ENCODE measurements at regions not wholly inside any gene's neighbourhood (a gene's known extent, or its start where the extent isn't known, plus 50 kb on each side); places are given as distances from the start of the nearest gene placed in this dataset.

- H3K27ac Mint-ChIP-seq, result no peak overlapping the region
- H3K36me3 Mint-ChIP-seq (ENCODE audit: low read depth), result no peaks in the 10 kb centered on the region
- no peaks in the 10 kb centered on the region for H3K4me1 Mint-ChIP-seq (ENCODE audit: low read depth)
- peaks cover 14% of the 10 kb centered on the region for H3K27me3 Mint-ChIP-seq
- DNase-seq, result no peak
- no peak overlapping the region for H3K4me3 Mint-ChIP-seq
- no peaks in the 10 kb centered on the region for H3K9me3 Mint-ChIP-seq
Measured at GRCh38 chr10:44042926-44043602, 341.8 kb downstream of the CXCL12 start.

DNA sequence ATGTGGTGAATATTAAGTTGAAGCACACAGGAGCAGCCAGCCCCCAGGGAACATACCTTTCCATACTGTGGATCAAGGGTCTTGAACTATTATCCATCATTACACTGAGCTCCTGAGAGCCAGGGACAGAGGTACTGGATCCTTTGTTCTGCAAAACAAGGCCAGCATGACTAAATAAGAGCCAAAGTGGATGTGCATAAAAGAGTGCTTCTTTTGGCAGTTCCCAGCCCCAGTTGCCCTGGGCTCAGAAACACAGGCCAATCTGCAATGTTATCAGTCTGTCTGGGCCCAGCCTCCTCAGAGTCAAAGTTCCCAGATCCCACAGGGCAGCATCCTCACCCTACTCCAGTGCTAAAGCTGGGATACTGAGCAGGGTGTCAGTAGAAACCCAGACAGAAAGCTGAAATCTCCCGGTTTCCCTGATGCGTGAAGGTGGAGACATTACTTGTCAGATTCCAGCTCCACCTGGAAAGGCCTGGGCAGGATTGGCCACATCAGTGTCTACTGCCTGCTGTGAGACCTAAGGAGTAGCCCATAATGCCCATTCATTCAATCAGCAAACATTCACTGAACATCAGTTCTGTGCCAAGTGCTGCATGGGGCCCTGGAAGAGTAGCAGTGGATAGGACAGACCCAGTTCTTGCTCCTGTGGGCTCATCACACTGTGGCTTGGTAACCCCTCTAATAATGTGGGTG, 342.7 kb downstream of the CXCL12 start:
- H3K27me3 Mint-ChIP-seq, result peaks cover 6% of the 10 kb centered on the region
- no peaks in the 10 kb centered on the region for H3K4me1 Mint-ChIP-seq (ENCODE audit: low read depth)
- no peak for DNase-seq
- no peaks in the 10 kb centered on the region for H3K9me3 Mint-ChIP-seq
- H3K27ac Mint-ChIP-seq, result no peak overlapping the region
- H3K36me3 Mint-ChIP-seq (ENCODE audit: low read depth), result no peaks in the 10 kb centered on the region
- H3K4me3 Mint-ChIP-seq, result no peak overlapping the region

GRCh38 chr10:44039599-44039998, 345.3 kb downstream of the CXCL12 start:
- Mint-ChIP-seq H3K4me1 (ENCODE audit: low read depth) (no peaks in the 10 kb centered on the region), H3K27me3 (peaks cover 12% of the 10 kb centered on the region), H3K4me3 (no peak overlapping the region), H3K9me3 (no peaks in the 10 kb centered on the region), H3K27ac (no peak overlapping the region), H3K36me3 (ENCODE audit: low read depth) (no peaks in the 10 kb centered on the region)
- DNase-seq, result no peak

DNA sequence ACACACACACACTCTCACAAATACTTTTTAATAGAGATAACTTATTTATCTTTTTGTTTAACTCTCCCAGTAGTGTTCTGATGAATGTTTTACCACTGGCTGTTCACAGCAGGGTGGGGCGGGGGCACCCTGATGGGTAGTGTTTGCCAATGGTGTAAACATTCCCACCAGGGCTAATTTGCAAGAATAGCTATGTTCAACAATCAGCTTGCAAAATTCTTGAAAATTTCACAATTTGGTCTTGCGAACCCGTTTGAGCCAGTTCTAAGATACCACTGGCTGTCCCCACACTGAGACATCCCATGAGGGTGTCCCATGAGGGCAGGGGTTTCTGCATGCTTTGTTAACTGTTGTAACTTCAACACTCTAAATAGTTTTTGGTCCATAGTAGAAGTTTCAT, 348.5 kb downstream of the CXCL12 start:
- Mint-ChIP-seq H3K36me3 (ENCODE audit: low read depth) (no peaks in the 10 kb centered on the region), H3K27me3 (peaks cover 15% of the 10 kb centered on the region), H3K4me3 (no peak overlapping the region), H3K27ac (no peak overlapping the region), H3K9me3 (no peaks in the 10 kb centered on the region), H3K4me1 (ENCODE audit: low read depth) (no peaks in the 10 kb centered on the region)
- no peak for DNase-seq

- peaks cover 15% of the 10 kb centered on the region for H3K27me3 Mint-ChIP-seq
- no peak for DNase-seq
- no peaks in the 10 kb centered on the region for H3K36me3 Mint-ChIP-seq (ENCODE audit: low read depth)
- H3K27ac Mint-ChIP-seq, result no peak overlapping the region
- no peak overlapping the region for H3K4me3 Mint-ChIP-seq
- H3K9me3 Mint-ChIP-seq, result no peaks in the 10 kb centered on the region
- H3K4me1 Mint-ChIP-seq (ENCODE audit: low read depth), result no peaks in the 10 kb centered on the region
Measured at GRCh38 chr10:44035474-44036197, 349.3 kb downstream of the CXCL12 start.

GRCh38 chr10:44034946-44035345, 350.0 kb downstream of the CXCL12 start:
- Mint-ChIP-seq H3K9me3 (no peaks in the 10 kb centered on the region), H3K27me3 (peaks cover 15% of the 10 kb centered on the region), H3K36me3 (ENCODE audit: low read depth) (no peaks in the 10 kb centered on the region), H3K4me1 (ENCODE audit: low read depth) (no peaks in the 10 kb centered on the region), H3K27ac (no peak overlapping the region), H3K4me3 (no peak overlapping the region)
- no peak for DNase-seq

- DNase-seq, result no peak
- Mint-ChIP-seq H3K27me3 (peaks cover 15% of the 10 kb centered on the region), H3K27ac (no peak overlapping the region), H3K4me3 (no peak overlapping the region), H3K9me3 (no peaks in the 10 kb centered on the region), H3K36me3 (ENCODE audit: low read depth) (no peaks in the 10 kb centered on the region), H3K4me1 (ENCODE audit: low read depth) (no peaks in the 10 kb centered on the region)
Measured at GRCh38 chr10:44033008-44033407, 351.9 kb downstream of the CXCL12 start.

DNA sequence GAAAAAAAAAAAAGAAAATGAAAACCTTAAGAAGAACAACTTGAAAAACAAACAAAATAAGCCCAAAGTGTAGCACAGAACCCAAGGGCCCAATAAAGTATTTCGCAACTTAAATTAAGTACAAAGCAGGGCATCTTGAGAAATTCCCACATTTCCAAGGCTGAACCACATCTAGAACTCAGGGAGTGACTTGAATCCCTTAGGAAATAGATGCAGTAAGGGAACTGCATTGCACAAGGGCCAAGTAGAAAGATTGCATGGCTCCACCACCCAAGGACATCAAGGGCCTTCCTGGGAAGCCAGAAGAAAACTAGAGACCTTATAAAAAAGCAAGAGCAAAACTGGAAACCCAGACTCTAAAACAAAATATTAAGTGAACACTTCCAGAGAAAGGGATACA, 352.7 kb downstream of the CXCL12 start:
- Mint-ChIP-seq H3K27me3 (peaks cover 15% of the 10 kb centered on the region), H3K4me1 (ENCODE audit: low read depth) (no peaks in the 10 kb centered on the region), H3K36me3 (ENCODE audit: low read depth) (no peaks in the 10 kb centered on the region), H3K9me3 (no peaks in the 10 kb centered on the region), H3K4me3 (no peak overlapping the region), H3K27ac (no peak overlapping the region)
- no peak for DNase-seq

GRCh38 chr10:44030738-44031137, 354.2 kb downstream of the CXCL12 start:
- no peaks in the 10 kb centered on the region for H3K9me3 Mint-ChIP-seq
- H3K27ac Mint-ChIP-seq, result no peak overlapping the region
- H3K27me3 Mint-ChIP-seq, result peaks cover 9% of the 10 kb centered on the region
- no peaks in the 10 kb centered on the region for H3K4me1 Mint-ChIP-seq (ENCODE audit: low read depth)
- no peak overlapping the region for H3K4me3 Mint-ChIP-seq
- DNase-seq, result no peak
- H3K36me3 Mint-ChIP-seq (ENCODE audit: low read depth), result no peaks in the 10 kb centered on the region

DNA sequence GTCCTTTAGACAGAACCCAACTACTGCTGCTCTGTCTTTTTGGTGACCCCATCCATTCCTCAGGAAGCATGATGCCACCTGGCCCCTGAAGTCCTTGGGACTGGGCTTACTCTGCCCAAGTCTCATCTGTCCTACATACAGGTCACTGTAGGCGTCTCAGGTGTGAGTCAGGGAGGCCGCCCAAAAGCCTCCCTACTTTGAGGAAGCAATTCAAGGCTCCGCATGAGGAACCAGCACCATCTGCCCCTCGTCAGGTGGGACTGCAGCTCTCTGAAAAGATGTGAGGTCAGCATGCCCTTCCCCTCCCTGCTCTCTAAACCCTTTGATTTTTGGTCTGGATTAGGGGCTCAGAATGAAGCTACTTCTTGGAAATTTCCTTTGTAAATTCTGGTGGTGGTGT, 354.8 kb downstream of the CXCL12 start:
- peak; percentile 39 for DNase-seq
- no peaks in the 10 kb centered on the region for H3K36me3 Mint-ChIP-seq (ENCODE audit: low read depth)
- H3K27ac Mint-ChIP-seq, result no peak overlapping the region
- no peak overlapping the region for H3K4me3 Mint-ChIP-seq
- H3K9me3 Mint-ChIP-seq, result no peaks in the 10 kb centered on the region
- no peaks in the 10 kb centered on the region for H3K4me1 Mint-ChIP-seq (ENCODE audit: low read depth)
- H3K27me3 Mint-ChIP-seq, result peaks cover 8% of the 10 kb centered on the region

DNA sequence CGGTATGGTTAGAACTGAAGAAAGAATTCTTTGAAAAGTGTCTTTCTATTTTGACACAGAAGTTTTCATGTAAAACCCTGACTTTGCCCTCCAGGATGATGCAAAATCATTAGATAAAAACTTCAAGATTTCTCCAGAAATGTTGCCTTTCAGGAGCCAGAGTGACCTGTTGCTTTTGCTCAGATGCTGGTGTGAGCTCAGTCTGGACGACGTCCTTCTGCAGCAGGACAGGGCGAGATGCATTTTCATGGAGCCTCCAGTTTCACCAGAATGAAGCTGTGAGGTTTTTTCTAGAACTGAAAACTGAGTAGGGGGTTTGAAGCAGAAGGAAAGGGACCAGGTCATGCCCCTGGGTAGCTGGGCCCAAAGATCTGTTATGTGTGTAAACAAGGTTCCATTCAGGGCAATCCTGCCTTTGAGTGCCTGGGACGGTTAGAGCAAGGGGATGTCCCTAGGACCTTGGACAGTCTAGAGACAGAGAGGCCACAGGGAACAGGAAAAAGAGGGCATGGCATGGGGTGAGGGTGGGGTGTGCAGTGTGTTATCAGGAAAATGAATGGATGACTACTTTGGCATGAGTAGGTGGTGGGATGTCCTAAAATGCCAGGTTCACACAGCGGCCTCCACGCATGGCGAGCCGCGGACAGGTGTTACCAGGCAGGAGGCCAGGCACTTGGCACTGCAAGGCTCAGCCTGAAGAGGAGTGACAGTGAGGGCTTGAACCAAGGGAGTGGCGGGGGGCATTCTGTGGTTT, 356.3 kb downstream of the CXCL12 start:
- H3K36me3 Mint-ChIP-seq (ENCODE audit: low read depth), result no peaks in the 10 kb centered on the region
- H3K27me3 Mint-ChIP-seq, result peaks cover 11% of the 10 kb centered on the region
- H3K4me1 Mint-ChIP-seq (ENCODE audit: low read depth), result no peaks in the 10 kb centered on the region
- H3K9me3 Mint-ChIP-seq, result no peaks in the 10 kb centered on the region
- no peak for DNase-seq
- H3K4me3 Mint-ChIP-seq, result no peak overlapping the region
- H3K27ac Mint-ChIP-seq, result no peak overlapping the region

DNA sequence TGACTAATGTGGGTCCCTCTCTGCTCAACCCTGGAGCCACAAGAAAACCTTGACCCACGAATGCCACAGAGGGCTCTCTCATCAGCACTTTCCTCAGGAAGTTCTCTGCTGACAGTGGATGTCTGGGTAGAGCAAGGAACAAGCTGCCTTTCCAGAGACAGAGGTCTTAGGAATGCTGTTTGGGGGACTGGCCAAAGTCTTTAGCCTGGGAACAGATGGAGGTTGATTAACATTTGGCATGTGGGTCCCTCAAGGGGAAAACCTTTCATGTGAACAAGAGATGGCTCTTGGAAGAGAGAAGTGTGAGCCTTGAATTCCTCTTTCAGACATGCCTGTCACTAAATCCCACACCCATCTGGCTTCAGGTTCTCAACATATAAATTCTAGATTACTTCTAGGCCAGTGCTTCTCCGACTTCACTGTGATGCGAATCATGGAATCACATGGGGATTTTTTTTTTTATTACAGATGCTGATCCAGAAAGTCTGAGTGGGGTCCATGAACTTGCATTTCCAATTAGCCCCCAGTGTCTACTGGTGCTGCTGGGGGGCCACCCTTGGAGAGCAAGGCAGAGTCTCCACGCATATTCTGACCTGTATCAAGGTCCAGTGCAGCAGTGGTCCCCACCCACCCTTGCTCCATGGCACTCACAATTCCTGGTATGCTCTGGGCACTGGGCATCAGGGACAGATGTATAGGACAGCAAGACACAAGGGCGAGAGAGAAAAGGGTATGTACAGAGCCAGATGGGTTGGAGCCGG, 360.4 kb downstream of the CXCL12 start:
- Mint-ChIP-seq H3K4me3 (no peak overlapping the region), H3K4me1 (ENCODE audit: low read depth) (no peaks in the 10 kb centered on the region), H3K36me3 (ENCODE audit: low read depth) (no peaks in the 10 kb centered on the region), H3K27me3 (peaks cover 30% of the 10 kb centered on the region), H3K27ac (no peak overlapping the region), H3K9me3 (no peaks in the 10 kb centered on the region)
- no peak for DNase-seq

DNA sequence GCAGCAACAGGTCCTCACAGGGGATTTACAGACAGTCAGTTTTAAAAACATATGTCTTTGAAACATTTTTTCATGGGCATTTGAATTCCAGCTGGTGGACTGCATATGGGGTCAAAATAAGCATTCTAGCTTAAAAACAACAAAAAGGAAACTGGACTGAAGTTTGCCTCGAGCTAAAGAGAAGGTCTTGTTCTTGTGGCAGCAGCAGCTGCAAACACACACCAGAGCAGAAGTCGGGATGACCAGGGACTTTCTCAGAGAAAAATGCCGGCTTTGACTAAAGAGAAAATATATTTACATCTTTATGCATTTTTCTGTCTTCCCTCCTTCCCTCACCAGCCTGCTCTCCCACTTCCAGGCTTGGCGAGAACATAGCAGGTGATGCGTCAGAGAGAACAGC, 361.4 kb downstream of the CXCL12 start:
- peaks cover 30% of the 10 kb centered on the region for H3K27me3 Mint-ChIP-seq
- H3K27ac Mint-ChIP-seq, result no peak overlapping the region
- H3K4me3 Mint-ChIP-seq, result no peak overlapping the region
- no peaks in the 10 kb centered on the region for H3K9me3 Mint-ChIP-seq
- no peaks in the 10 kb centered on the region for H3K4me1 Mint-ChIP-seq (ENCODE audit: low read depth)
- no peaks in the 10 kb centered on the region for H3K36me3 Mint-ChIP-seq (ENCODE audit: low read depth)
- DNase-seq, result no peak

GRCh38 chr10:44022203-44022602, 362.7 kb downstream of the CXCL12 start:
- Mint-ChIP-seq H3K27me3 (peaks cover 36% of the 10 kb centered on the region), H3K4me3 (no peak overlapping the region), H3K27ac (no peak overlapping the region), H3K4me1 (ENCODE audit: low read depth) (no peaks in the 10 kb centered on the region), H3K36me3 (ENCODE audit: low read depth) (no peaks in the 10 kb centered on the region), H3K9me3 (no peaks in the 10 kb centered on the region)
- DNase-seq, result no peak
